Esophagus (tissue), 2 donors: ENCODE measurements at regions not wholly inside any gene's neighbourhood (a gene's known extent, or its start where the extent isn't known, plus 50 kb on each side); places are given as distances from the start of the nearest gene placed in this dataset.

Experiments used
- H3K27ac ChIP-seq, 2 donors: one replicate each; pipeline ENCODE4 v1.5.1; 2013; ENCODE audit warnings: low read depth in 2 of 2, mild to moderate bottlenecking in 2 of 2, inconsistent platforms in 1 of 2, low read length in 1 of 2, moderate library complexity in 1 of 2
- H3K27me3 ChIP-seq, 2 donors: one replicate each; pipeline ENCODE4 v1.6.1; 2013; ENCODE audit warnings: low read length in 2 of 2, control low read depth in 1 of 2, mild to moderate bottlenecking in 1 of 2; ENCODE audit not compliant: insufficient read depth in 2 of 2, control insufficient read depth in 1 of 2
- H3K36me3 ChIP-seq, 2 donors: one replicate each; pipeline ENCODE4 v1.6.1; 2013; ENCODE audit warnings: low read length in 1 of 2; ENCODE audit not compliant: control insufficient read depth in 2 of 2, insufficient read depth in 2 of 2
- H3K4me1 ChIP-seq, 2 donors: one replicate each; pipeline ENCODE4 v1.6.1; 2013; ENCODE audit warnings: low read length in 1 of 2; ENCODE audit not compliant: control insufficient read depth in 2 of 2, insufficient read depth in 2 of 2
- H3K4me3 ChIP-seq, 2 donors: one replicate each; pipeline ENCODE4 v1.5.1; 2013; ENCODE audit warnings: low read length in 2 of 2, mild to moderate bottlenecking in 2 of 2, low read depth in 1 of 2, moderate library complexity in 1 of 2
- H3K9me3 ChIP-seq, 2 donors: one replicate each; pipeline ENCODE4 v1.6.1; 2013; ENCODE audit warnings: mild to moderate bottlenecking in 2 of 2, low read depth in 1 of 2, low read length in 1 of 2, moderate library complexity in 1 of 2; ENCODE audit not compliant: control insufficient read depth in 2 of 2, insufficient read depth in 1 of 2
- WGBS, 2 donors: extraction: QIAGEN DNeasy Blood & Tissue Kit; methylation state at CpG; one replicate each; pipeline ENCODE4 v1.1.7; 2013; 5-methylcytosine and 5-hydroxymethylcytosine counted together
- donor health status: healthy with polysubstance abuse.
- donor health status: Bipolar disorder and iron deficiency.

- 23 to 29% methylated on average over 2 of the region's 2 CpGs for WGBS, 2 donors
- H3K27ac ChIP-seq, result no peak overlapping the region
- H3K4me1 ChIP-seq, result peaks cover 4 to 6% of the 10 kb centered on the region in 2 donors
- H3K36me3 ChIP-seq, result no peaks in the 10 kb centered on the region
- no peak overlapping the region for H3K4me3 ChIP-seq
- no peaks in the 10 kb centered on the region for H3K27me3 ChIP-seq
- no peaks in the 10 kb centered on the region for H3K9me3 ChIP-seq
These were observed 267.2 kb upstream of the SULF2 start for GRCh38 chr20:48052475-48052835.

GRCh38 chr20:48051794-48052474 lies 266.7 kb upstream of the SULF2 start:
- no peak overlapping the region for H3K4me3 ChIP-seq
- H3K4me1 ChIP-seq, result peaks cover 4 to 6% of the 10 kb centered on the region in 2 donors
- WGBS, 2 donors, result 22 to 28% methylated on average over 3 of the region's 3 CpGs
- peak overlapping the region; percentile 76 for H3K27ac ChIP-seq
- no peaks in the 10 kb centered on the region for H3K9me3 ChIP-seq
- H3K36me3 ChIP-seq, result no peaks in the 10 kb centered on the region
- H3K27me3 ChIP-seq, result no peaks in the 10 kb centered on the region

- Histone ChIP-seq H3K36me3 (no peaks in the 10 kb centered on the region), H3K4me3 (no peak overlapping the region), H3K27me3 (no peaks in the 10 kb centered on the region), H3K4me1 (peaks cover 4 to 6% of the 10 kb centered on the region in 2 donors), H3K9me3 (no peaks in the 10 kb centered on the region), H3K27ac (no peak overlapping the region)
- 56 to 84% methylated on average over 1 of the region's 1 CpG for WGBS, 2 donors
These were observed 264.4 kb upstream of the SULF2 start for GRCh38 chr20:48049641-48050040.

GRCh38 chr20:48049171-48049570 lies 263.9 kb upstream of the SULF2 start:
- WGBS, 2 donors, result 75 to 76% methylated on average over 3 of the region's 3 CpGs
- Histone ChIP-seq H3K27ac (no peak overlapping the region), H3K9me3 (no peaks in the 10 kb centered on the region), H3K36me3 (no peaks in the 10 kb centered on the region), H3K4me1 (peaks cover 4 to 6% of the 10 kb centered on the region in 2 donors), H3K27me3 (no peaks in the 10 kb centered on the region), H3K4me3 (no peak overlapping the region)

- Histone ChIP-seq H3K36me3 (no peaks in the 10 kb centered on the region), H3K27me3 (no peaks in the 10 kb centered on the region), H3K4me3 (no peak overlapping the region), H3K4me1 (peaks cover 4 to 6% of the 10 kb centered on the region in 2 donors), H3K27ac (no peak overlapping the region), H3K9me3 (no peaks in the 10 kb centered on the region)
- WGBS, 2 donors, result 50 to 58% methylated on average over 4 of the region's 4 CpGs
These were observed 262.2 kb upstream of the SULF2 start for GRCh38 chr20:48047447-48047846.

GRCh38 chr20:48042628-48043027 lies 257.3 kb upstream of the SULF2 start:
- H3K4me3 ChIP-seq, result no peak overlapping the region
- H3K9me3 ChIP-seq, result no peaks in the 10 kb centered on the region
- no peaks in the 10 kb centered on the region for H3K27me3 ChIP-seq
- no peak overlapping the region for H3K27ac ChIP-seq
- no peaks in the 10 kb centered on the region for H3K36me3 ChIP-seq
- WGBS, 2 donors, result 73 to 84% methylated on average over 7 of the region's 7 CpGs
- no peaks in the 10 kb centered on the region for H3K4me1 ChIP-seq

- Histone ChIP-seq H3K4me3 (no peak overlapping the region), H3K9me3 (no peaks in the 10 kb centered on the region), H3K27me3 (no peaks in the 10 kb centered on the region), H3K4me1 (no peaks in the 10 kb centered on the region), H3K27ac (no peak overlapping the region), H3K36me3 (no peaks in the 10 kb centered on the region)
- WGBS, 2 donors, result 68 to 75% methylated on average over 17 of the region's 17 CpGs
These were observed 255.9 kb upstream of the SULF2 start for GRCh38 chr20:48041078-48041780.

GRCh38 chr20:48040491-48040890 lies 255.2 kb upstream of the SULF2 start:
- no peaks in the 10 kb centered on the region for H3K9me3 ChIP-seq
- no peaks in the 10 kb centered on the region for H3K4me1 ChIP-seq
- 83 to 85% methylated on average over 6 of the region's 6 CpGs for WGBS, 2 donors
- no peak overlapping the region for H3K4me3 ChIP-seq
- H3K27me3 ChIP-seq, result no peaks in the 10 kb centered on the region
- H3K36me3 ChIP-seq, result no peaks in the 10 kb centered on the region
- H3K27ac ChIP-seq, result no peak overlapping the region

GRCh38 chr20:48040051-48040450 lies 254.8 kb upstream of the SULF2 start:
- WGBS, 2 donors, result 77 to 83% methylated on average over 7 of the region's 7 CpGs
- Histone ChIP-seq H3K27ac (no peak overlapping the region), H3K4me3 (no peak overlapping the region), H3K9me3 (no peaks in the 10 kb centered on the region), H3K4me1 (no peaks in the 10 kb centered on the region), H3K27me3 (no peaks in the 10 kb centered on the region), H3K36me3 (no peaks in the 10 kb centered on the region)

- H3K4me3 ChIP-seq, result no peak overlapping the region
These were observed 254.2 kb upstream of the SULF2 start for GRCh38 chr20:48039514-48039913.

More at GRCh38 chr20:48039514-48039913, 254.2 kb upstream of the SULF2 start:
- H3K9me3 ChIP-seq, result no peaks in the 10 kb centered on the region
- H3K27me3 ChIP-seq, result no peaks in the 10 kb centered on the region
- H3K36me3 ChIP-seq, result no peaks in the 10 kb centered on the region
- no peaks in the 10 kb centered on the region for H3K4me1 ChIP-seq
- no peak overlapping the region for H3K27ac ChIP-seq
- 93 to 100% methylated on average over 2 of the region's 2 CpGs for WGBS, 2 donors
